ENCODE measurements at regions not wholly inside any gene's neighbourhood (a gene's known extent, or its start where the extent isn't known, plus 50 kb on each side); places are given as distances from the start of the nearest gene placed in this dataset.

DNA sequence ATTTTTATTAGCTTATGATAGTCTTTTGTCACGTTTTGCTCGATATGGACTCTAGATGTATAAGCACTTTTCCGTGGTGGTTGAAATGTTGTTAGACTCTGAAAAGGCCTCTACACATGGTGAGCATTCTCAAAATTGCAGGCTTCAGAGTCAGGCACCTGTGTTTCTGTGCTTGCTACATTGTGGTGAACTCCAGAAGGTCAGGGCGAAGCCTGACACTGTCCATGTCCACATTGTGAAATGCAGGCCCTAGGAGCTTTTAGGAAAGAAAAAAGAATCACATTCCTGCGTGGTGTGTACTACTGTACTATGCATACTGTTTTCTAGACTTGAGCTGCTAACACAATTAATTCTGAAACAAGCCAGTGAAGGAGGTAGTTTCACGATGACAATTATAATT, 86.3 kb downstream of the HS3ST1 start:
- no peak for DNase-seq (ENCODE audit: low spot score)
- Mint-ChIP-seq H3K9me3 (ENCODE audit: low read depth) (no peaks in the 10 kb centered on the region), H3K27ac (ENCODE audit: unreplicated experiment) (no peak overlapping the region)

DNA sequence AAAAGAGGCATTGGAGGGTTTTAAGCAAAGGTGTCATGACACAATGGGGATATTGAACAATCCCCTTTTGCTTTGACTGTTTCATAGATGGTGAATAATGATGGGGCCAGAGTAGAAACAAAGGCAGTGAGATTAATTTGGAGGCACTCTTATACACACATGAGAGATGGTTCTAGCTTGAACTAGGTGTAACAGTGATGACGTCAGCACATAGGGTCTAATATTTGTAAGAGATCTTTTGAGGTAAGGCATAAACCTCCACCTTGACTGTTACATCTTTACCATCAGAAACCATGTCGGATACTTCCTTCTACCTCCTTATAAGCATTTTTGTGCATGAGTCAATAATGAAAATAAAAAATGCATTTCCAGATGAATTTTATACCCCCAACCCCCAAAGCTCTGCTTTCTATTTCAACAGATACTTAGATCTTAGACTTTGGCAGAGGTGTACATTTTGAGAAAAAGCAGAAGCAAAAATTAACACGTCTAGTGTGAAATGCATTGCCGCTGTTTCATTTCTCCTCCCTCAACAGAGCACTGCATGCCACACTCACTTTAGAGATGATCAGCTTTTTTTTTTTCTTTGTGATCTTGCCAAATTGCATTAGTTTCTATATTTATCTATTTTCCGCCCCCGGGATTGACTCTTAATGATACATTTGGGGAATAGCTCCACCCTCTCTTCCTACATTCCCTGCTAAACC, 87.2 kb downstream of the HS3ST1 start:
- no peak overlapping the region for H3K4me3 Mint-ChIP-seq (ENCODE audit: unreplicated experiment)
- no peak overlapping the region for H3K27ac Mint-ChIP-seq (ENCODE audit: unreplicated experiment)
- TF ChIP-seq, protein P1, sequence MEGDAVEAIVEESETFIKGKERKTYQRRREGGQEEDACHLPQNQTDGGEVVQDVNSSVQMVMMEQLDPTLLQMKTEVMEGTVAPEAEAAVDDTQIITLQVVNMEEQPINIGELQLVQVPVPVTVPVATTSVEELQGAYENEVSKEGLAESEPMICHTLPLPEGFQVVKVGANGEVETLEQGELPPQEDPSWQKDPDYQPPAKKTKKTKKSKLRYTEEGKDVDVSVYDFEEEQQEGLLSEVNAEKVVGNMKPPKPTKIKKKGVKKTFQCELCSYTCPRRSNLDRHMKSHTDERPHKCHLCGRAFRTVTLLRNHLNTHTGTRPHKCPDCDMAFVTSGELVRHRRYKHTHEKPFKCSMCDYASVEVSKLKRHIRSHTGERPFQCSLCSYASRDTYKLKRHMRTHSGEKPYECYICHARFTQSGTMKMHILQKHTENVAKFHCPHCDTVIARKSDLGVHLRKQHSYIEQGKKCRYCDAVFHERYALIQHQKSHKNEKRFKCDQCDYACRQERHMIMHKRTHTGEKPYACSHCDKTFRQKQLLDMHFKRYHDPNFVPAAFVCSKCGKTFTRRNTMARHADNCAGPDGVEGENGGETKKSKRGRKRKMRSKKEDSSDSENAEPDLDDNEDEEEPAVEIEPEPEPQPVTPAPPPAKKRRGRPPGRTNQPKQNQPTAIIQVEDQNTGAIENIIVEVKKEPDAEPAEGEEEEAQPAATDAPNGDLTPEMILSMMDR (IDR thresholded peaks at IDR 0.05), result no peak
- peaks cover 2% of the 10 kb centered on the region for H3K9me3 Mint-ChIP-seq (ENCODE audit: low read depth)
- DNase-seq (ENCODE audit: low spot score), result no peak
- peaks cover 1% of the 10 kb centered on the region for H3K27me3 Mint-ChIP-seq (ENCODE audit: low read depth)
- no peaks in the 10 kb centered on the region for H3K4me1 Mint-ChIP-seq (ENCODE audit: low read depth)
- H3K36me3 Mint-ChIP-seq (ENCODE audit: low read depth), result no peaks in the 10 kb centered on the region

More for the DNA sequence above, 86.3 kb downstream of the HS3ST1 start:
- TF ChIP-seq, protein P1 (IDR thresholded peaks at IDR 0.05), result no peak
- no peak overlapping the region for H3K4me3 Mint-ChIP-seq (ENCODE audit: unreplicated experiment)
- H3K4me1 Mint-ChIP-seq (ENCODE audit: low read depth), result no peaks in the 10 kb centered on the region
- no peaks in the 10 kb centered on the region for H3K36me3 Mint-ChIP-seq (ENCODE audit: low read depth)
- peaks cover 1% of the 10 kb centered on the region for H3K27me3 Mint-ChIP-seq (ENCODE audit: low read depth)

DNA sequence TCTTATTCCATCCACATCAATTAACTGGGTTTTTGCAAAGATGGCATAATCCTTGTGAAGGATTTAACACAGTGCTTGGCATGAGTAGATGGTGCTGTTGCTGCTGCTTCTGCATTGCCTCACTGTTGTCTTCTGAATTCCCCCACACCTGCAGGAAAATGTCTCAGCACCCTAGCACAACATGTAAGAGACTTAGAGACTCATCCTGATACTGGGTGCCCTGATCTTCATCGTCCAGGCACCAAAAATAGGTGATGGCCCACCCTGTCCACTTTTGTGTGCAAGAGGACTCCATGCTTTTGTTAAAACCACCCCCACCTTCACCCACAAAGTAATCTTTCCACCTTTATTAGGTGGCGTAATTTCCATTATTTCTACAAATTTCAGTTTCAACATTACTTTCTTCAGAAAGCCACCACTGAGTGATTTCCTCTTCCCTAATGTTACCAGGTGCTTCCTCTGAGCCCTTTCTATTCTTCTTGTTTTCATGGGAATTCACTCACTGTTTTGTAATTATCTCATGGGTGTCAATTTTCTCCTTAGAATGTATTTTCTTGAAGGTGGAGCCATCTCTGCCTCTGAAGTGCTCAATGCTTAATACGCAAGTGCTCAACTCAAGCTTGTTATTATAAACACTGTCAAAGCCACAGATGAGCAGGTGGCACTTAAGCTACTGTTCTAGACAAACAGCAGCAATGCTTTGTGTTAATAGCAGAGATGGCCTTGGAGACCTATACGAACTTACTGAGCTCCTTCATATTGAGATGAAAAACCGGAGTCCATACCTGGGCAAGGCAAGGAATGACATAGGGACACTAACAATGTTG, 89.5 kb downstream of the HS3ST1 start:
- Mint-ChIP-seq H3K4me1 (ENCODE audit: low read depth) (no peaks in the 10 kb centered on the region), H3K4me3 (ENCODE audit: unreplicated experiment) (no peak overlapping the region), H3K9me3 (ENCODE audit: low read depth) (peaks cover 2% of the 10 kb centered on the region), H3K27ac (ENCODE audit: unreplicated experiment) (no peak overlapping the region), H3K36me3 (ENCODE audit: low read depth) (no peaks in the 10 kb centered on the region), H3K27me3 (ENCODE audit: low read depth) (peaks cover 1% of the 10 kb centered on the region)
- DNase-seq (ENCODE audit: low spot score), result no peak
- TF ChIP-seq, protein P1 (IDR thresholded peaks at IDR 0.05), result no peak

DNA sequence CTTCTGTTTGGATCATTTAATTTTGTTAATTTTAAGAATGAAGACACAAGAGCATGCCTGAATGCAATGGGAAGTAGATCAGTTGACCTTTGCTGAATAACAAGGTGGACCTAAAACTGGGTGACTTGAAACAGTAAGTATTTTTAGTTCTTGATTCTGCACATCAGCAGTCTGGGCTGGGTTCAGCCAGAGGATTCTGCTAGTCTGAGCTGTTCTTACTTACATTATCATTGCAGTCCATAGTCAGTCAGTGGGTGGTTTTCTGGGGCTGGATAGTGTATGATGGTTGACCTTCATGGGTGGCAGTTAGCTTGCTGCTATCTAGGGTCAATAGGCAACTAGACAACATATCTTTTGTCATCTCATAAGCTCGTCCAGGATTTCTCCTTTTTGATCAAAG, 91.4 kb downstream of the HS3ST1 start:
- H3K27ac Mint-ChIP-seq (ENCODE audit: unreplicated experiment), result no peak overlapping the region
- peaks cover 2% of the 10 kb centered on the region for H3K9me3 Mint-ChIP-seq (ENCODE audit: low read depth)

DNA sequence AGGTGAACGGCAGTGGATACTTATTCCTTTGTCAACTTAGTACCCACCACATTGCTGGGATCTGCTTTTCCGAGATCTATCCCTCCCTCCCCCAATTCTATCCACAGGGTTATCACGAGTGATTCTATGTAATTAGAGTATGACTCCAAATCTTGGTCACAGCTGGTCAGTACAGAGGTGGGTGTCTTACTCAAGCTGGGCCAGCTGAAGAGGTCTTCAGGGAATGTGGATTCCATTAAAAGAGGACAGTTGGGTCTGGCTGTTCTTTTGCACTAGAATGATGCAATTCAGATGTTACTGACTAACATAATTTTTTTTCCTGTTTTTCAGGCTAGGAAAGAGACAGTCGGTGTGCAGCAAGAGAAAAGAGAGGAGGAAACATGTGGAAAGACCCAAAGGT, 92.3 kb downstream of the HS3ST1 start:
- H3K4me3 Mint-ChIP-seq (ENCODE audit: unreplicated experiment), result no peak overlapping the region
- TF ChIP-seq, protein P1 (IDR thresholded peaks at IDR 0.05), result no peak
- no peaks in the 10 kb centered on the region for H3K36me3 Mint-ChIP-seq (ENCODE audit: low read depth)
- no peaks in the 10 kb centered on the region for H3K4me1 Mint-ChIP-seq (ENCODE audit: low read depth)
- H3K9me3 Mint-ChIP-seq (ENCODE audit: low read depth), result peaks cover 2% of the 10 kb centered on the region
- H3K27ac Mint-ChIP-seq (ENCODE audit: unreplicated experiment), result no peak overlapping the region
- peaks cover 1% of the 10 kb centered on the region for H3K27me3 Mint-ChIP-seq (ENCODE audit: low read depth)
- no peak for DNase-seq (ENCODE audit: low spot score)

More for the DNA sequence above, 91.4 kb downstream of the HS3ST1 start:
- Mint-ChIP-seq H3K4me3 (ENCODE audit: unreplicated experiment) (no peak overlapping the region), H3K4me1 (ENCODE audit: low read depth) (no peaks in the 10 kb centered on the region), H3K27me3 (ENCODE audit: low read depth) (peaks cover 1% of the 10 kb centered on the region), H3K36me3 (ENCODE audit: low read depth) (no peaks in the 10 kb centered on the region)
- TF ChIP-seq, protein P1 (IDR thresholded peaks at IDR 0.05), result no peak
- DNase-seq (ENCODE audit: low spot score), result no peak

Measured in chondrocyte (in vitro differentiated cells).